Astrocyte (in vitro differentiated cells and primary cell): ENCODE measurements at regions not wholly inside any gene's neighbourhood (a gene's known extent, or its start where the extent isn't known, plus 50 kb on each side); places are given as distances from the start of the nearest gene placed in this dataset.

Source experiments
- DNase-seq: peaks from one replicate; pipeline ENCODE4 v3.0.0-alpha.2; 2010; ENCODE audit warnings: low read depth
- FAIRE-seq: peaks from 2 replicates; lab custom pipeline; 2011; peaks lifted over from hg19 to GRCh38; lab: Jason Lieb, UNC
- H2AFZ ChIP-seq: 2 replicates; pipeline ENCODE4 v1.6.0; 2012; ENCODE audit warnings: low read depth, low read length, inconsistent platforms
- H3K27ac ChIP-seq: 2 replicates; pipeline ENCODE4 v1.5.1; 2011; ENCODE audit warnings: low read depth, low read length, inconsistent platforms
- H3K27me3 ChIP-seq: 2 replicates; pipeline ENCODE4 v1.6.0; 2011; ENCODE audit warnings: low read length, inconsistent platforms; ENCODE audit not compliant: insufficient read depth
- H3K36me3 ChIP-seq: 2 replicates; pipeline ENCODE4 v1.5.1; 2011; ENCODE audit warnings: low read length, inconsistent platforms; ENCODE audit not compliant: insufficient read depth
- H3K4me1 ChIP-seq: 2 replicates; pipeline ENCODE4 v1.5.1; 2011; ENCODE audit warnings: low read length, inconsistent platforms; ENCODE audit not compliant: insufficient read depth
- H3K4me2 ChIP-seq: 2 replicates; pipeline ENCODE4 v1.6.0; 2012; ENCODE audit warnings: low read length, inconsistent platforms
- H3K4me3 ChIP-seq: 2 replicates; pipeline ENCODE4 v1.5.1; 2011; ENCODE audit warnings: low read depth, mild to moderate bottlenecking, low read length, inconsistent platforms; ENCODE audit not compliant: insufficient read depth
- H3K79me2 ChIP-seq: 2 replicates; pipeline ENCODE4 v1.6.0; 2012; ENCODE audit warnings: mild to moderate bottlenecking, low read length, inconsistent platforms; ENCODE audit not compliant: insufficient read depth
- H3K9ac ChIP-seq: 2 replicates; pipeline ENCODE4 v1.6.0; 2012; ENCODE audit warnings: mild to moderate bottlenecking, low read length, inconsistent platforms
- H3K9me3 ChIP-seq: 2 replicates; pipeline ENCODE4 v1.5.1; 2012; ENCODE audit warnings: low read depth, mild to moderate bottlenecking, low read length, inconsistent platforms; ENCODE audit not compliant: insufficient read depth
- H4K20me1 ChIP-seq: 2 replicates; pipeline ENCODE4 v1.6.0; 2012; ENCODE audit warnings: low read length, inconsistent platforms; ENCODE audit not compliant: insufficient read depth
- H3K27ac Mint-ChIP-seq: one replicate; pipeline ENCODE4 v1.8.0; 2021; ENCODE audit warnings: mild to moderate bottlenecking, mixed read lengths; ENCODE audit not compliant: unreplicated experiment
- H3K27me3 Mint-ChIP-seq: one replicate; pipeline ENCODE4 v1.8.0; 2021; ENCODE audit warnings: low read depth, mixed read lengths; ENCODE audit not compliant: unreplicated experiment
- H3K36me3 Mint-ChIP-seq: one replicate; pipeline ENCODE4 v1.8.0; 2021; ENCODE audit warnings: low read depth, mixed read lengths; ENCODE audit not compliant: unreplicated experiment
- H3K4me1 Mint-ChIP-seq: one replicate; pipeline ENCODE4 v1.8.0; 2021; ENCODE audit warnings: low read depth, mixed read lengths; ENCODE audit not compliant: unreplicated experiment
- H3K4me3 Mint-ChIP-seq: one replicate; pipeline ENCODE4 v1.8.0; 2021; ENCODE audit warnings: mild to moderate bottlenecking, moderate library complexity, mixed read lengths; ENCODE audit not compliant: unreplicated experiment
- H3K9me3 Mint-ChIP-seq: one replicate; pipeline ENCODE4 v1.8.0; 2021; ENCODE audit warnings: mild to moderate bottlenecking, mixed read lengths; ENCODE audit not compliant: unreplicated experiment
- EZH2 ChIP-seq: IDR thresholded peaks from 2 replicates; pipeline ENCODE4 v1.6.1; 2012; ENCODE audit warnings: mild to moderate bottlenecking, low read length, inconsistent platforms; ENCODE audit not compliant: insufficient read depth
- TF ChIP-seq, protein P1 (sequence below): IDR thresholded peaks from 2 replicates; pipeline ENCODE4 v1.5.1; 2011; ENCODE audit warnings: low read depth, mild to moderate bottlenecking, inconsistent platforms, low read length, moderate library complexity; ENCODE audit not compliant: insufficient read depth

GRCh38 chr9:105932276-105932675 is 237.9 kb downstream of the TMEM38B start:
- H3K27me3 ChIP-seq: no peaks in the 10 kb centered on the region
- Mint-ChIP-seq H3K27ac (no peak overlapping the region), H3K36me3 (no peaks in the 10 kb centered on the region), H3K27me3 (no peaks in the 10 kb centered on the region), H3K4me1 (no peaks in the 10 kb centered on the region), H3K4me3 (no peak overlapping the region), H3K9me3 (peaks cover 9% of the 10 kb centered on the region)
- H3K9me3 ChIP-seq: no peaks in the 10 kb centered on the region
- H3K9ac ChIP-seq: no peak overlapping the region
- H2AFZ ChIP-seq: no peak overlapping the region
- H3K4me1 ChIP-seq: no peaks in the 10 kb centered on the region
- no peak overlapping the region for H3K4me2 ChIP-seq
- H3K36me3 ChIP-seq: no peaks in the 10 kb centered on the region
- H3K4me3 ChIP-seq: no peak overlapping the region
- H3K79me2 ChIP-seq: no peaks in the 10 kb centered on the region
- H4K20me1 ChIP-seq: no peaks in the 10 kb centered on the region
- DNase-seq: no peak
- H3K27ac ChIP-seq: no peak overlapping the region
- TF ChIP-seq, protein P1, sequence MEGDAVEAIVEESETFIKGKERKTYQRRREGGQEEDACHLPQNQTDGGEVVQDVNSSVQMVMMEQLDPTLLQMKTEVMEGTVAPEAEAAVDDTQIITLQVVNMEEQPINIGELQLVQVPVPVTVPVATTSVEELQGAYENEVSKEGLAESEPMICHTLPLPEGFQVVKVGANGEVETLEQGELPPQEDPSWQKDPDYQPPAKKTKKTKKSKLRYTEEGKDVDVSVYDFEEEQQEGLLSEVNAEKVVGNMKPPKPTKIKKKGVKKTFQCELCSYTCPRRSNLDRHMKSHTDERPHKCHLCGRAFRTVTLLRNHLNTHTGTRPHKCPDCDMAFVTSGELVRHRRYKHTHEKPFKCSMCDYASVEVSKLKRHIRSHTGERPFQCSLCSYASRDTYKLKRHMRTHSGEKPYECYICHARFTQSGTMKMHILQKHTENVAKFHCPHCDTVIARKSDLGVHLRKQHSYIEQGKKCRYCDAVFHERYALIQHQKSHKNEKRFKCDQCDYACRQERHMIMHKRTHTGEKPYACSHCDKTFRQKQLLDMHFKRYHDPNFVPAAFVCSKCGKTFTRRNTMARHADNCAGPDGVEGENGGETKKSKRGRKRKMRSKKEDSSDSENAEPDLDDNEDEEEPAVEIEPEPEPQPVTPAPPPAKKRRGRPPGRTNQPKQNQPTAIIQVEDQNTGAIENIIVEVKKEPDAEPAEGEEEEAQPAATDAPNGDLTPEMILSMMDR: no peak
- TF ChIP-seq EZH2: no peak
- FAIRE-seq: no peak

GRCh38 chr9:105950448-105950847 is 256.1 kb downstream of the TMEM38B start:
- H3K36me3 Mint-ChIP-seq: no peaks in the 10 kb centered on the region
- no peak for FAIRE-seq
- Histone ChIP-seq H3K79me2 (no peaks in the 10 kb centered on the region), H3K27me3 (no peaks in the 10 kb centered on the region), H4K20me1 (no peaks in the 10 kb centered on the region), H3K9ac (no peak overlapping the region), H2AFZ (no peak overlapping the region), H3K27ac (no peak overlapping the region), H3K4me1 (no peaks in the 10 kb centered on the region), H3K4me3 (no peak overlapping the region), H3K4me2 (no peak overlapping the region), H3K36me3 (no peaks in the 10 kb centered on the region), H3K9me3 (peaks cover 3% of the 10 kb centered on the region)
- H3K4me1 Mint-ChIP-seq: peaks cover 7% of the 10 kb centered on the region
- TF ChIP-seq, protein P1: no peak
- no peak for TF ChIP-seq EZH2
- DNase-seq: no peak
- no peaks in the 10 kb centered on the region for H3K27me3 Mint-ChIP-seq
- peaks cover 6% of the 10 kb centered on the region for H3K9me3 Mint-ChIP-seq
- no peak overlapping the region for H3K4me3 Mint-ChIP-seq
- H3K27ac Mint-ChIP-seq: no peak overlapping the region

DNA sequence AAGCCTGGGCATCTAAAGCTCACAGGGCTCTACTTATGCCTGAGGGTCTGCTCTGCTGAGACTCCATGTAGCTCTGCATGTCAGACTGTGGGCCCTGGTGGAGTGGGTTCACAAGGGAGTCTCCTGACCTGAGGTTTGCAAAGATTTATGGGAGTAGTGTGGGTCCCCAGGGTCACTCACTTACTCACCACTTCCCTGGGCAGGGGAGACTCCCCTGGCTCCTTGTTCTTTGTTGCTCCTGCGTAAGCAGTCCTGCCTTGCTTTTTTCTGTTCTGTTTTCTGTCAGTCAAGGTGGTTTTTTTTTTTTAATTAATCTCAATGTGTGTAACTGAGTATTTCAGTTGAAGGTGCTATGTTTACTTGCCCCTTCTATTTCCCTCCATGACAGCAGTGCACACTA is 256.6 kb downstream of the TMEM38B start:
- Mint-ChIP-seq H3K27ac (no peak overlapping the region), H3K4me1 (peaks cover 7% of the 10 kb centered on the region), H3K36me3 (no peaks in the 10 kb centered on the region), H3K27me3 (no peaks in the 10 kb centered on the region), H3K4me3 (no peak overlapping the region), H3K9me3 (peaks cover 6% of the 10 kb centered on the region)
- no peak overlapping the region for H2AFZ ChIP-seq
- DNase-seq: no peak
- no peak overlapping the region for H3K27ac ChIP-seq
- no peaks in the 10 kb centered on the region for H3K36me3 ChIP-seq
- H3K27me3 ChIP-seq: no peaks in the 10 kb centered on the region
- no peak overlapping the region for H3K4me3 ChIP-seq
- peaks cover 3% of the 10 kb centered on the region for H3K9me3 ChIP-seq
- no peak overlapping the region for H3K4me2 ChIP-seq
- H3K9ac ChIP-seq: no peak overlapping the region
- no peak for FAIRE-seq
- no peaks in the 10 kb centered on the region for H4K20me1 ChIP-seq
- TF ChIP-seq, protein P1: no peak
- TF ChIP-seq EZH2: no peak
- no peaks in the 10 kb centered on the region for H3K4me1 ChIP-seq
- H3K79me2 ChIP-seq: no peaks in the 10 kb centered on the region
